ENCODE measurements at regions not wholly inside any gene's neighbourhood (a gene's known extent, or its start where the extent isn't known, plus 50 kb on each side); places are given as distances from the start of the nearest gene placed in this dataset.
"Not testable (repeated sequence)": the region's sequence is repeated elsewhere in the genome, so short reads cannot be mapped to it uniquely, and the experiment has no call there.

- DNase-seq (ENCODE audit: low read depth): no peak
- no peak overlapping the region for H3K4me3 ChIP-seq (ENCODE audit: low read depth, low read length)
These were observed 56.7 kb downstream of the CCDC74A start for GRCh38 chr2:131584380-131584779.

GRCh38 chr2:131584940-131585339, 57.3 kb downstream of the CCDC74A start:
- DNase-seq (ENCODE audit: low read depth): no peak
- no peak overlapping the region for H3K4me3 ChIP-seq (ENCODE audit: low read depth, low read length)

- DNase-seq (ENCODE audit: low read depth): no peak
- H3K4me3 ChIP-seq (ENCODE audit: low read depth, low read length): no peak overlapping the region
These were observed 60.6 kb downstream of the CCDC74A start for GRCh38 chr2:131588152-131588873.

GRCh38 chr2:131589126-131589525, 61.4 kb downstream of the CCDC74A start:
- H3K4me3 ChIP-seq (ENCODE audit: low read depth, low read length); DNase-seq (ENCODE audit: low read depth): not testable (repeated sequence)

- no peak for DNase-seq (ENCODE audit: low read depth)
These were observed 62.7 kb downstream of the CCDC74A start for GRCh38 chr2:131590366-131590765.

GRCh38 chr2:131590896-131591295, 63.2 kb downstream of the CCDC74A start:
- no peak for DNase-seq (ENCODE audit: low read depth)
- H3K4me3 ChIP-seq (ENCODE audit: low read depth, low read length): no peak overlapping the region

More at GRCh38 chr2:131590366-131590765, 62.7 kb downstream of the CCDC74A start:
- no peak overlapping the region for H3K4me3 ChIP-seq (ENCODE audit: low read depth, low read length)

GRCh38 chr2:131596561-131596960, 68.9 kb downstream of the CCDC74A start:
- not testable (repeated sequence) for H3K4me3 ChIP-seq (ENCODE audit: low read depth, low read length); DNase-seq (ENCODE audit: low read depth)

- not testable (repeated sequence) for H3K4me3 ChIP-seq (ENCODE audit: low read depth, low read length); DNase-seq (ENCODE audit: low read depth)
These were observed 74.8 kb downstream of the CCDC74A start for GRCh38 chr2:131602444-131602843.

- H3K4me3 ChIP-seq (ENCODE audit: low read depth, low read length); DNase-seq (ENCODE audit: low read depth): not testable (repeated sequence)
These were observed 77.0 kb downstream of the CCDC74A start for GRCh38 chr2:131604652-131605051.

GRCh38 chr2:131606366-131606765, 78.7 kb downstream of the CCDC74A start:
- not testable (repeated sequence) for DNase-seq (ENCODE audit: low read depth); H3K4me3 ChIP-seq (ENCODE audit: low read depth, low read length)

- not testable (repeated sequence) for DNase-seq (ENCODE audit: low read depth); H3K4me3 ChIP-seq (ENCODE audit: low read depth, low read length)
These were observed 79.4 kb downstream of the CCDC74A start for GRCh38 chr2:131607056-131607455.

GRCh38 chr2:131614539-131614938, 86.9 kb downstream of the CCDC74A start:
- DNase-seq (ENCODE audit: low read depth); H3K4me3 ChIP-seq (ENCODE audit: low read depth, low read length): not testable (repeated sequence)

GRCh38 chr2:131618320-131618719, 90.6 kb downstream of the CCDC74A start:
- DNase-seq (ENCODE audit: low read depth); H3K4me3 ChIP-seq (ENCODE audit: low read depth, low read length): not testable (repeated sequence)

GRCh38 chr2:131622874-131623273, 95.2 kb downstream of the CCDC74A start:
- not testable (repeated sequence) for DNase-seq (ENCODE audit: low read depth); H3K4me3 ChIP-seq (ENCODE audit: low read depth, low read length)

GRCh38 chr2:131626011-131626410, 98.3 kb downstream of the CCDC74A start:
- H3K4me3 ChIP-seq (ENCODE audit: low read depth, low read length); DNase-seq (ENCODE audit: low read depth): not testable (repeated sequence)

- not testable (repeated sequence) for H3K4me3 ChIP-seq (ENCODE audit: low read depth, low read length); DNase-seq (ENCODE audit: low read depth)
These were observed 98.9 kb downstream of the CCDC74A start for GRCh38 chr2:131626565-131626964.

- H3K4me3 ChIP-seq (ENCODE audit: low read depth, low read length); DNase-seq (ENCODE audit: low read depth): not testable (repeated sequence)
These were observed 100.1 kb downstream of the CCDC74A start for GRCh38 chr2:131627777-131628176.

GRCh38 chr2:131631648-131632047, 104.0 kb downstream of the CCDC74A start:
- H3K4me3 ChIP-seq (ENCODE audit: low read depth, low read length); DNase-seq (ENCODE audit: low read depth): not testable (repeated sequence)

GRCh38 chr2:131633405-131633804, 105.7 kb downstream of the CCDC74A start:
- DNase-seq (ENCODE audit: low read depth); H3K4me3 ChIP-seq (ENCODE audit: low read depth, low read length): not testable (repeated sequence)

GRCh38 chr2:131633827-131634695, 106.4 kb downstream of the CCDC74A start:
- not testable (repeated sequence) for DNase-seq (ENCODE audit: low read depth); H3K4me3 ChIP-seq (ENCODE audit: low read depth, low read length)

All from skeletal muscle cell (primary cell).